ENCODE measurements at regions not wholly inside any gene's neighbourhood (a gene's known extent, or its start where the extent isn't known, plus 50 kb on each side); places are given as distances from the start of the nearest gene placed in this dataset.

- no peak for DNase-seq
These were observed 478.2 kb upstream of the LRRN3 start for GRCh38 chr7:110612680-110613079.
